Mesothelial cell of epicardium (in vitro differentiated cells): ENCODE measurements at regions not wholly inside any gene's neighbourhood (a gene's known extent, or its start where the extent isn't known, plus 50 kb on each side); places are given as distances from the start of the nearest gene placed in this dataset.

ENCODE experiments used
- DNase-seq, 2 experiments: peaks; one replicate each; pipeline ENCODE4 v3.0.0; 2021; ENCODE audit warnings: low spot score in 2 of 2; ENCODE audit not compliant: unreplicated experiment in 2 of 2
- H3K27ac Mint-ChIP-seq: 2 replicates; pipeline ENCODE4 v1.8.0; 2021; ENCODE audit warnings: mixed read lengths
- H3K27me3 Mint-ChIP-seq: 2 replicates; pipeline ENCODE4 v1.8.0; 2021; ENCODE audit warnings: low read depth, mixed read lengths
- H3K36me3 Mint-ChIP-seq: 2 replicates; pipeline ENCODE4 v1.8.0; 2021; ENCODE audit warnings: mixed read lengths
- H3K4me1 Mint-ChIP-seq: 2 replicates; pipeline ENCODE4 v1.8.0; 2021; ENCODE audit warnings: mixed read lengths
- H3K4me3 Mint-ChIP-seq: 2 replicates; pipeline ENCODE4 v1.8.0; 2021; ENCODE audit warnings: mild to moderate bottlenecking, moderate library complexity, mixed read lengths
- H3K9me3 Mint-ChIP-seq: 2 replicates; pipeline ENCODE4 v1.8.0; 2021; ENCODE audit warnings: mixed read lengths
- CTCF ChIP-seq: fragments of 200-600 bp; sonication (generic); IDR thresholded peaks from one replicate; pipeline ENCODE4 v1.5.0; 2021; ENCODE audit warnings: antibody characterized with exemption; ENCODE audit not compliant: unreplicated experiment

- peaks cover 7% of the 10 kb centered on the region for H3K27me3 Mint-ChIP-seq
- no peaks in the 10 kb centered on the region for H3K4me1 Mint-ChIP-seq
- H3K9me3 Mint-ChIP-seq: peaks cover 8% of the 10 kb centered on the region
- H3K27ac Mint-ChIP-seq: no peak overlapping the region
- no peak overlapping the region for H3K4me3 Mint-ChIP-seq
- no peak for DNase-seq
- no peaks in the 10 kb centered on the region for H3K36me3 Mint-ChIP-seq
- no peak for TF ChIP-seq CTCF
Measured at GRCh38 chr17:77822302-77823030, 136.0 kb upstream of the TNRC6C start.

- no peak for TF ChIP-seq CTCF
- Mint-ChIP-seq H3K36me3 (no peaks in the 10 kb centered on the region), H3K27ac (no peak overlapping the region), H3K9me3 (no peaks in the 10 kb centered on the region), H3K27me3 (peaks cover 4% of the 10 kb centered on the region), H3K4me3 (no peak overlapping the region), H3K4me1 (no peaks in the 10 kb centered on the region)
- DNase-seq: no peak
Measured at GRCh38 chr17:77824102-77824779, 134.3 kb upstream of the TNRC6C start.

- Mint-ChIP-seq H3K4me1 (no peaks in the 10 kb centered on the region), H3K36me3 (no peaks in the 10 kb centered on the region), H3K9me3 (no peaks in the 10 kb centered on the region), H3K27ac (no peak overlapping the region), H3K4me3 (no peak overlapping the region), H3K27me3 (peaks cover 4% of the 10 kb centered on the region)
- TF ChIP-seq CTCF: no peak
- no peak for DNase-seq
Measured at GRCh38 chr17:77824780-77825280, 133.7 kb upstream of the TNRC6C start.

GRCh38 chr17:77825621-77826020, 132.9 kb upstream of the TNRC6C start:
- Mint-ChIP-seq H3K27me3 (peaks cover 4% of the 10 kb centered on the region), H3K36me3 (no peaks in the 10 kb centered on the region), H3K27ac (no peak overlapping the region), H3K4me3 (no peak overlapping the region), H3K9me3 (no peaks in the 10 kb centered on the region), H3K4me1 (peaks cover 3% of the 10 kb centered on the region)
- DNase-seq: no peak
- TF ChIP-seq CTCF: no peak

GRCh38 chr17:77826132-77826873, 132.2 kb upstream of the TNRC6C start:
- Mint-ChIP-seq H3K4me1 (peaks cover 7% of the 10 kb centered on the region), H3K36me3 (no peaks in the 10 kb centered on the region), H3K27ac (no peak overlapping the region), H3K4me3 (no peak overlapping the region), H3K27me3 (peaks cover 4% of the 10 kb centered on the region), H3K9me3 (no peaks in the 10 kb centered on the region)
- no peak for DNase-seq
- TF ChIP-seq CTCF: no peak
